NCI-H1105 (cell line): ENCODE measurements at regions not wholly inside any gene's neighbourhood (a gene's known extent, or its start where the extent isn't known, plus 50 kb on each side); places are given as distances from the start of the nearest gene placed in this dataset.

ENCODE experiments used
- DNase-seq: peaks from one replicate; lab custom pipeline; 2025; lab: John Stamatoyannopoulos, UW

- no peak for DNase-seq
These were observed 123.7 kb upstream of the KLF7 start for GRCh38 chr2:207289295-207290018.

GRCh38 chr2:207290833-207291624, 125.3 kb upstream of the KLF7 start:
- DNase-seq, result no peak

- no peak for DNase-seq
These were observed 126.0 kb upstream of the KLF7 start for GRCh38 chr2:207291625-207292252.

DNA sequence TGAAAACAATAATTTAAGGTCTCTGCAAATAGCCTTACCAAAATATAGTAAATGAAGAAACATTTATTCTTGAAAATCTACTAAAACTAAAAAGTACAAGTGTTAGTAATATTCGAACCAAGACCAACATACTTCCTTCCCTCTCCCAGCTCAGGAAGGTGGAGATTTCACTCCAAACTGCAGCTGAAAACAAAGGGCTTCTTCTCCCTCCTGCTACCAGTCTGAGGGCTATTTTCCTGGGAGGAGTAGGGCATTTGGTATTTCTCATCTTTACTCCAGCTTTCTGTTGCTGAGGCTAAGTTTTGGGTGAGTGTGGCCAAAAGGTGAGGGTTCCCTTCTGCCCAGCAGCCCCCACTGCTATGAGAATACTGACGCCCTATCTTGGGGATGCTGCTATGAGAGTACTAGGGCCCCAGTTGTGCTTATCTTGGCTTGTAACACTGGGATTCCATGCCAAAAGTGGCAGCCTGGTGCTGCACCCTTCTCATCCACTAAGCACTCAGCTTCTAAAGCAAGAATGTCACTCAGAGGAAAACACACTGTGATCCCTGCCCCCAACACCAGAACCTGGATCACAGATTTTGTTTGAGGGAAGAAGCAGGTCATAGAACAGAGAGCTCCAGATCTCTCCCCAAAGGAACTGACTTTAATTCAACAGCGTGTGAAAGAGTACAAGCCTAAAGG, 130.7 kb upstream of the KLF7 start:
- no peak for DNase-seq

- no peak for DNase-seq
These were observed 135.1 kb upstream of the KLF7 start for GRCh38 chr2:207300817-207301216.

- no peak for DNase-seq
These were observed 139.0 kb upstream of the KLF7 start for GRCh38 chr2:207304761-207305160.

GRCh38 chr2:207308519-207309224, 142.9 kb upstream of the KLF7 start:
- DNase-seq, result no peak

GRCh38 chr2:207311316-207312005, 145.7 kb upstream of the KLF7 start:
- DNase-seq, result no peak

DNA sequence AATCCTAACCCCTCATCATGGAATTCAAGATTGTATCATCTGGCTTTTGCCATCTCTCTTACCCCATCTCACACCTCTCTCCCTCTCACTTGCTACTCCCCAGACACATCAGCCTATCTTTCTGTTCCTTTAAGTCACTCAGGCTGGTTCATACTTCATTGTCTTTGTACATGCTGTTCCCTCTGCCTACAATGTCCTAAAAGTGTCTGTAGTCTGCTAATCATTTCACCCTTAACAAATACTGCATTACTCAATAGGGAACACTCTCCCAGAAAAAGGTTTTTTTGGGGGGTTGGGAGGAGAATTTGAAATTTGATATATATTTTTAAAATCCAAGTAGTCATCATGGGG, 146.2 kb upstream of the KLF7 start:
- no peak for DNase-seq

- no peak for DNase-seq
These were observed 148.2 kb upstream of the KLF7 start for GRCh38 chr2:207313947-207314346.

- DNase-seq, result no peak
These were observed 149.4 kb upstream of the KLF7 start for GRCh38 chr2:207315131-207315530.

DNA sequence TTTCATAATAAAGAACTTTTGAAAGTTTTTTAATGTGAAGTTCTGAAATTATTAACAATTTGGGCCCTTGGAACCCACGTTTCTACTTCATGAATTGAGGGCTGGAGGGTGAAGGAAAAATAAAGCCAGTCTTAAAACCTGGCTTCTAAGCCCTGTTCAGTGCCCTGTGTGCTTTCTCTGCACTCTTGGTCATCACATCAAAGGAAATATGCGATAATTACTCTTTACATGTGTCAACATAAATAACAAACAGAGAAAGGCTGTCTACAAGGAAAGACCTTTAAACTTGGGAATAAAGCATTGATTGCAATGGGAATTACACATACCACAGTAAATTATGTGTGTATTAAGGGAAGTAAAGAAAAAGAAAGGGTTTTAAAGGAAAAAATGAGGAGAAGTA, 150.7 kb upstream of the KLF7 start:
- DNase-seq, result no peak

GRCh38 chr2:207316906-207317305, 151.2 kb upstream of the KLF7 start:
- DNase-seq, result no peak

GRCh38 chr2:207317378-207317984, 151.7 kb upstream of the KLF7 start:
- no peak for DNase-seq

DNA sequence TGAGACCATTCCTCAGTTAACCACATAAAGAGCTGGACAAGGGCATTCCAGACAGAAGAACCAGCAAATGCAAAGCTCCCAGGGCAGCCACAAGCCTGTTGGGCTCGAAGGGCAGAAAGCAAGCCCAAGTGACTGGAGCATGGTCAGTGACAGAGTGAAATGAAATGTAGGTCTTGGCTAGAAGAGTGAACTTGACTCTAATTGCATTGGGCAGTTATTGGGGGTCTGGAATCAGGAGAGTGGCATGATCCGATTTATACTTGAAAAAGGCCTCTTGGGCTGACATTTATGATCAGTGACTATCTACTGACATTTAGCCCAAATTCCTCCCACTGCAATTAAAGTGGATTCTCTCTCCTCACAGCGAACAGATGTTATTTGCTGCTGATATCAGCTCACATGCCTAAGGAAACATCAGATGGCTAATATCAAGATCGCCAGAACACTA, 152.5 kb upstream of the KLF7 start:
- DNase-seq, result no peak

GRCh38 chr2:207319316-207319715, 153.6 kb upstream of the KLF7 start:
- no peak for DNase-seq

DNA sequence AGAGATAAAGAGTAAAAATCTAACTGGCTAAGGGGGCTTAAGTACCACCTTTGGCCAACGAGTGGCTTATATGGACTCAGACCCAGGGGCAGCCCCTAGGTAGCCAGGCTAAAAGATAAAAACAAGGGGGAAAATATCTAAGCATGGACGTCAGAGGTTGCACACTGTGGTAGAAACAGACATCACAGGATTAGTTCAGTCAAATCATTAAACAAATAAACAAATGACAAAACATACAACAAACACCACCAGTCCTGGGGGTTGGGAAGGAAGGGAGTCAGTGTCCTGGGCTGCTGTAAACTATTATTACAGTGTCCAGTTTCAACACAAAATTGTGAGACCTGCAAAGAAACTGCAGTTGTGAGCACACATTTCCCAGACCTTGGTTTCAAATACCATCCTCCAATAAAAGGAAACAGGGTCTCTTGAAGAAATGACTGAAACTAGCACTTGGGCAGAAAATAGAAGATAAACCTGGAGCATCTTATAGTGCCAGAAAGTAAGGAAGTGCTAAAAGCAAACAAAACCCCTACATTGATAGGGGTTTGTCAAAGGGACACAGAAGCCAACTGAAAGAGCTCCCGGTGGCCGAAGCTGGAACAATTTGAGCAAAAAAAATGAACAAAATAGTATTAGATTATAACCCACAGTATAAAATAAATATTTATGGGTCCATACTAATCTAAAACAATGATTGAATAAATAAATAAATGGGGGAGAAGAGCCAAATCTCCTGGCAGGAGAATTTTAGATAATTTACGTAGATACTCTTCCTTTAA, 154.8 kb upstream of the KLF7 start:
- no peak for DNase-seq

- DNase-seq, result no peak
These were observed 155.8 kb upstream of the KLF7 start for GRCh38 chr2:207321514-207321913.

DNA sequence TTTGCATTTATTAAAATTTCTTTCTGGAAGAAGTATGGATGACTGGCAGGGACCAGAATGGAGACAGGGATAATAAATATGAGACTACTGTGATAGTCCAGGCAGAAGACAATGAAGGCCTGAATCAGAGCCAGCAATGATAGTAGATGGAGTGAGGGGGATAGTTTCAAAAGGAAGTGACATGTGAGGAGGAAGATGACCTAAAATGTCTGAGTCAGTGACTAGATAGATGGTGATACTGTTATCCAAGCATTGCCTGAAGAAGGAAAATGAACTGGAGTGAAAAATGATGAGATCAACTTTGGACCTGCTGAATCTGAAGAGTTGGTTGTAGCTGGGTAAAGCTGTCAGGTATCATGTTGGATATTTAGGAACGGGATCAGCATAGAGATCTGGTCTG, 158.3 kb upstream of the KLF7 start:
- no peak for DNase-seq

GRCh38 chr2:207327513-207327912, 161.8 kb upstream of the KLF7 start:
- DNase-seq, result no peak
